ENCODE measurements at regions not wholly inside any gene's neighbourhood (a gene's known extent, or its start where the extent isn't known, plus 50 kb on each side); places are given as distances from the start of the nearest gene placed in this dataset.

- peaks cover 10% of the 10 kb centered on the region for H3K4me1 Mint-ChIP-seq (ENCODE audit: low read depth)
- no peaks in the 10 kb centered on the region for H3K36me3 Mint-ChIP-seq (ENCODE audit: insufficient read depth)
- no peak overlapping the region for H3K27ac Mint-ChIP-seq
- no peaks in the 10 kb centered on the region for H3K27me3 Mint-ChIP-seq
- DNase-seq (ENCODE audit: low spot score, unreplicated experiment): no peak
- no peak overlapping the region for H3K4me3 Mint-ChIP-seq (ENCODE audit: low read depth)
- H3K9me3 Mint-ChIP-seq (ENCODE audit: low read depth): peaks cover 2% of the 10 kb centered on the region
- TF ChIP-seq, protein P1, sequence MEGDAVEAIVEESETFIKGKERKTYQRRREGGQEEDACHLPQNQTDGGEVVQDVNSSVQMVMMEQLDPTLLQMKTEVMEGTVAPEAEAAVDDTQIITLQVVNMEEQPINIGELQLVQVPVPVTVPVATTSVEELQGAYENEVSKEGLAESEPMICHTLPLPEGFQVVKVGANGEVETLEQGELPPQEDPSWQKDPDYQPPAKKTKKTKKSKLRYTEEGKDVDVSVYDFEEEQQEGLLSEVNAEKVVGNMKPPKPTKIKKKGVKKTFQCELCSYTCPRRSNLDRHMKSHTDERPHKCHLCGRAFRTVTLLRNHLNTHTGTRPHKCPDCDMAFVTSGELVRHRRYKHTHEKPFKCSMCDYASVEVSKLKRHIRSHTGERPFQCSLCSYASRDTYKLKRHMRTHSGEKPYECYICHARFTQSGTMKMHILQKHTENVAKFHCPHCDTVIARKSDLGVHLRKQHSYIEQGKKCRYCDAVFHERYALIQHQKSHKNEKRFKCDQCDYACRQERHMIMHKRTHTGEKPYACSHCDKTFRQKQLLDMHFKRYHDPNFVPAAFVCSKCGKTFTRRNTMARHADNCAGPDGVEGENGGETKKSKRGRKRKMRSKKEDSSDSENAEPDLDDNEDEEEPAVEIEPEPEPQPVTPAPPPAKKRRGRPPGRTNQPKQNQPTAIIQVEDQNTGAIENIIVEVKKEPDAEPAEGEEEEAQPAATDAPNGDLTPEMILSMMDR (IDR thresholded peaks at IDR 0.05; ENCODE audit: unreplicated experiment): no peak
Measured at GRCh38 chr11:92588393-92588792, 363.8 kb downstream of the FAT3 start.

GRCh38 chr11:92589512-92589911, 364.9 kb downstream of the FAT3 start:
- Mint-ChIP-seq H3K27me3 (no peaks in the 10 kb centered on the region), H3K36me3 (ENCODE audit: insufficient read depth) (no peaks in the 10 kb centered on the region), H3K27ac (no peak overlapping the region), H3K4me3 (ENCODE audit: low read depth) (no peak overlapping the region), H3K9me3 (ENCODE audit: low read depth) (peaks cover 2% of the 10 kb centered on the region), H3K4me1 (ENCODE audit: low read depth) (peaks cover 10% of the 10 kb centered on the region)
- TF ChIP-seq, protein P1 (IDR thresholded peaks at IDR 0.05; ENCODE audit: unreplicated experiment): no peak
- no peak for DNase-seq (ENCODE audit: low spot score, unreplicated experiment)

DNA sequence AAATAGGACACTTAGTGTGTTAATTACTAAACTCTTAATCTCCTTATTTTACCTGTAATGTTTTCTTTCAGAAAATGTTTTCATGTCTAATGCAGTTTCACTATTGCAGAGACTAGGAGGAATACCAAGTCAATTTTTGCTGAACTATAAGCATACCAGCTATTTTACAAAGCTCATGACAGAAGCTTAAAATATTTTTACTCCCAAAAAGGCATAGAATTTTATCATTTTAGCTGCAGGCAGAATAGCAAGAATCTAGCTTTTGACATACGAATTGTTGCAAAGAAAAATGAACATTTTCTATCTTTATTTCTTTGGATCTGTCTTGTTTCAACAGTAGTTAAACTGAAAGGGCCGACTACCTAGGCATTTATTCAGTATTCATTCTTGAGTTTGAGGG, 366.9 kb downstream of the FAT3 start:
- TF ChIP-seq, protein P1 (IDR thresholded peaks at IDR 0.05; ENCODE audit: unreplicated experiment): no peak
- H3K4me3 Mint-ChIP-seq (ENCODE audit: low read depth): no peak overlapping the region
- H3K27me3 Mint-ChIP-seq: no peaks in the 10 kb centered on the region
- H3K36me3 Mint-ChIP-seq (ENCODE audit: insufficient read depth): no peaks in the 10 kb centered on the region
- H3K27ac Mint-ChIP-seq: no peak overlapping the region
- DNase-seq (ENCODE audit: low spot score, unreplicated experiment): no peak
- H3K9me3 Mint-ChIP-seq (ENCODE audit: low read depth): peaks cover 2% of the 10 kb centered on the region
- H3K4me1 Mint-ChIP-seq (ENCODE audit: low read depth): peaks cover 10% of the 10 kb centered on the region

- H3K27me3 Mint-ChIP-seq: no peaks in the 10 kb centered on the region
Measured at GRCh38 chr11:92594251-92594650, 369.6 kb downstream of the FAT3 start.

GRCh38 chr11:92595052-92595451, 370.4 kb downstream of the FAT3 start:
- Mint-ChIP-seq H3K4me3 (ENCODE audit: low read depth) (no peak overlapping the region), H3K36me3 (ENCODE audit: insufficient read depth) (no peaks in the 10 kb centered on the region), H3K9me3 (ENCODE audit: low read depth) (peaks cover 2% of the 10 kb centered on the region), H3K4me1 (ENCODE audit: low read depth) (peaks cover 5% of the 10 kb centered on the region), H3K27ac (no peak overlapping the region), H3K27me3 (no peaks in the 10 kb centered on the region)
- DNase-seq (ENCODE audit: low spot score, unreplicated experiment): no peak
- TF ChIP-seq, protein P1 (IDR thresholded peaks at IDR 0.05; ENCODE audit: unreplicated experiment): no peak

More at GRCh38 chr11:92594251-92594650, 369.6 kb downstream of the FAT3 start:
- Mint-ChIP-seq H3K9me3 (ENCODE audit: low read depth) (peaks cover 2% of the 10 kb centered on the region), H3K4me3 (ENCODE audit: low read depth) (no peak overlapping the region), H3K27ac (no peak overlapping the region), H3K36me3 (ENCODE audit: insufficient read depth) (no peaks in the 10 kb centered on the region), H3K4me1 (ENCODE audit: low read depth) (peaks cover 10% of the 10 kb centered on the region)
- DNase-seq (ENCODE audit: low spot score, unreplicated experiment): no peak
- TF ChIP-seq, protein P1 (IDR thresholded peaks at IDR 0.05; ENCODE audit: unreplicated experiment): no peak

Data from progenitor cell of endocrine pancreas (in vitro differentiated cells).